DMS 273 (cell line): ENCODE measurements at regions not wholly inside any gene's neighbourhood (a gene's known extent, or its start where the extent isn't known, plus 50 kb on each side); places are given as distances from the start of the nearest gene placed in this dataset.

Source experiments
- DNase-seq: peaks from one replicate; lab custom pipeline; 2025; ENCODE audit not compliant: unreplicated experiment; lab: John Stamatoyannopoulos, UW

GRCh38 chr11:91960770-91961169, 263.8 kb upstream of the FAT3 start:
- no peak for DNase-seq

DNA sequence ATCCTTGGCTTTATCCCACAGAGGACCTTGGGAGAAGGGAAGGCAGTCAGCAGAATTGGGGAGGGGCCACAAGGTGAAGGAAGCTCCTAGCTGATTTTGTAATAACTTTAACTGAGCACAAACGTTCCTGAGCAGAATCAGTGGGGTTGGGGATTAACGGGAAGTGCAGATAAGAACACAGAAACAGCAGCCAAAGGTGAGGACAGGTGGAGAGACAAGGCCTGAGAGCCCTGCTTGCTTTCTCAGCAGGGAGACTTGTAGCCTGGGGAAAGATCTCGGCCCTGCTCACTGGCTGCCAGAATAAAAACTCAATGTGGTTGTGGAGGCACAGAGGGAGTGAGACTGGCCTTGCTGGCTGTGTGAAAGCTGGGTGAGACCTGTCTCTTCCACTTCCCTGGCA, 265.2 kb upstream of the FAT3 start:
- no peak for DNase-seq

DNA sequence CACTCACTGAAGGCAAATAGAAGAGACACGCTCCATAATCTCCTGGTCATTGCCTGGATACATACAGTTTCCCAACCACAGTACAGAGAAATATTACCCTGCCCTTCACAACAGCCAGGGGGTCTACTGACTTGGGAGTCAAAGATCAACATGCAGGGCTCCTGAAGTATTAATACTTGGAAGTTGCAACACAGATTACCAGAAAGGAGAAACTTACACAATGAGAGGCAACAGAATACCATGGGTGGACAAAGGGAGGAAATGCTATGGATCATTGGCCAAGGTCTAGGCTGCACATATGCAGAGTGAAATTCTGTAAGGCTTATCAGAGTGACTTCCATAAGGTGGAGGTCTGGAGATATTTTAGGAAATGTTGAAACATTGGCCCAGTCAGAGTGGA, 267.9 kb upstream of the FAT3 start:
- no peak for DNase-seq

DNA sequence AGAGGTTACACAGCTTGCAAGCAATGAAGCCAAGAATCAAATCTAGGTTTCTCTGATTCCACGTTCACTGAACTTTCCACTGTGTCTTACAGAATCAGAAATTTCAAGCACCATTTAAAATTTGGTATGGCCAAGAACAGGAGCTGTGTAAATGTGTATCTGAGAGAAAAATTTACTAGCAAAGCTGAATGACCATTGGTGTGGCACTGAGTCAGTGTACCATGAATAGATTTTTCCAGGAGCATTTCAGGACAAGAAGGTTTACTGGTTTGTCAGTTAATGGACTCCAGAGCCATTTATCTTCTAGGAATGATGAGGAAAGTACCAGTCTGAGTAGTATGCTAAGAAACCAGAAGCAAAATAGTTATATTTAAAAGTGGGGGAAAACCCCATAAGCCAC, 269.4 kb upstream of the FAT3 start:
- DNase-seq, result no peak

DNA sequence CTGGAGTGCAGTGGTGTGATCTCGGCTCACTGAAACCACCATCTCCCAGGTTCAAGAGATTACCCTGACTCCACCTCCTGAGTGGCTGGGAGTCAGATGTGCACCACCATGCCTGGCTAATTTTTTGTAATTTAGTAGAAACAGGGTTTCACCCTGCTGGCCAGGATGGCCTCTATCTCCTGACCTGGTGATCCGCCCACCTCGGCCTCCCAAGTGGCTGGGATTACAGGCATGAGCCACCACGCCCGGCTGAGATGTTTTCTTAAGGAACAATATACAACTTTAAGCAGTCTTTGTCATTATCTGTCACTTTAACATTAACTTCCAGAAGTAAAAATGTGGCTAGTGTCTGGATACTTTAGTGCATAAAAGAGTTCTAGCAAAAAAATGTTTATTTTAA, 272.6 kb upstream of the FAT3 start:
- DNase-seq, result no peak

DNA sequence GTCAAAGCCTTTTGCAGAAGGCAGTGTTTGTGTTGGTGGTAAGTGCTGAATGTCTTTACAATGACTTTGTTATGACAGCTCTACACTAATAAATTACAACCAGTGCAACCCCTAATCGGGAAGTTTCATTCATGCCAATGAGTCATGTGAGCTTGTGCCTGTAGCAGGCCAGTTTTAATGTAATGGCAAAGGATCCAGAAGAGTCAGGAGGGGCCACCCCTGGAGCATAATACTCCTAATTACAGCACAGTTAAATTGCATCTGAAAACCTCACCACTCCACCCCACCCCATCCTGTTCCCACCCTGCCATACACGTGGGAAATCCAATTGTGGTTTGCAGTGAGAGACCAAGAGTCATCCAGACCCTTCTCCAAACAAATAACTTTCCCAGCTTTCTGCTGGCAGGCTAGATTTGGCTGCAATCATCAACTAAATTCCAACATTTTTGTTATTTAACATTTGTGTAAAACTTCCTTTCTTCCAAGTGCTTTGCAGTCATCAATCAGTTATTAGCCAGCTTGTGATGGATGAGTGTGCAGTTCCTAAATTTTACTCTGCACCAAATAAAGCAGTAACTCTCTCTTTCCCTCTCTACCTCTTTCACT, 277.3 kb upstream of the FAT3 start:
- peak; percentile 66 for DNase-seq

- DNase-seq, result peak; percentile 76
These were observed 278.1 kb upstream of the FAT3 start for GRCh38 chr11:91946397-91946951.

DNA sequence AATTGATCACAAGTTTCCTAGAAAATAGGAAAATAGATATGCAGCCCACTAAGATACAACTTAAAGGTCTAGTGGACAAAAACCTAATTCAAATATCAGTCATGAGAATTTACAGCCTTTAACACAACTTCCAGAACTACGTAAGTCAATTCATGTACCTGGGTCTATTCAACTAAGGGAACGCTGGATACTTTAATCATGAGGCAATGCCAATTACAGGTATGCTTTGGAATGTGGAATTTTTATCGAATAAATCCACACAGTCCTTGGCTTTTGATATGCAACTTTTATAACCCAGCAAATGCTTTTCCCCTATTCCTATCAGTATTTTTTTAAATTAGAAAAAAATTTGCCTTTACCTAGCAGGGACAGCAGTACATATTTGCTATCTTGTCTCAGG, 289.5 kb upstream of the FAT3 start:
- no peak for DNase-seq

- no peak for DNase-seq
These were observed 292.3 kb upstream of the FAT3 start for GRCh38 chr11:91932151-91932821.

- DNase-seq, result no peak
These were observed 297.2 kb upstream of the FAT3 start for GRCh38 chr11:91927448-91927847.

DNA sequence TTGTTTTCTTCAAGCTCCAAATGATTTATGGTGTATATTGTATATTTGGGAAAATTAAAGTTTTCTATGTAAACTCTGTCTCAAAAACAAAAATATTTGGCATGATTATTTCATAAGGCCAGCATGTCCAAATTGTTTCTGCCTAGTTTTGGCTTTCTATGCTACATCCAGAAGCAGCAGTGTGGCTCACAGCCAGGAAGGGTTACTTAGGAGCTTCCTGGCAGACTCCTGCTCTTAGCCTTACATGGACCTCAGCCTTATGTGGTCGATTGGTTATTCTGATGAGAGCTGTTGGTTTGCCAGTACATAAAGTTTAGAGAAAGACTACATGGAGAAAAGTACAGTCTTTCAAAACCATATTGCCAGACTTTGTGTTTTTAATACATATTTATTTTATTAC, 297.7 kb upstream of the FAT3 start:
- peak; percentile 5 for DNase-seq

DNA sequence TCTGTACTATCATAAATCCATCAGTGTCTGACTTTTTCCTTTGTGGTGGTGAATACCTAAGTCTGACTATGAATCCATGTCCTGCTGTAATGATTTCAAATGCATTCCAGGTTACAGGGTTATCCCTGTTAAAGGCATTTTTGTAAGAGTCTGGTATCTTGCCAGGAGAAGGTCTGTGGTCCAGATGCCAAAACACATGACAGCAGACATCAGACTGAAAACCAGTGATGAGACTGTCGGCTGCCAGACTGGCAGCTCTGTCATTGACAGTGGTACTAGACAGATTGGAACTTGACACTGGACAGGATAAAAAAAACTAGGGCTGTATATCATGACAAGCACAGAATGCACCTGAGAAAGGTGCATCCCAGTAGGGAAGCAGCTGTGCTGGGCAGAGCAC, 301.8 kb upstream of the FAT3 start:
- DNase-seq, result no peak

DNA sequence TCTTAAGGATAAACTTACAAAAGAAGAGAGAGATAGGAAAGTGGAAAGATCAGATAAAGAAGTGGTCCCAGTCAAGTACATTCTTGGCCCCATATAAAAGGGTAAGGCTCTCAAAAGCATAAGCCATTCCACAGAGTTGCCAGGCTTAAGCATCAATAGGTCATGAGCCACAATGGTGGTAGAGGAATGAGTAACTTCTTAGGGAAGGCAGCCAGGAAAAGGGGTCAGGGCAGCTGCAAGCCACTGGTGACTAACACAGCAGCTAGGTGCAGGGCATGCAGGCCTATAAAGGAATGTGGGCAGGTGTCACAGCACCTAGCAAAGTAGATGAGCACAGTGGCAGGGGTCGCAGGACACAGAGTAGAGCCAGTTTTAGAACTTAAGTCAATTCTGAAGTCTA, 302.6 kb upstream of the FAT3 start:
- DNase-seq, result no peak

GRCh38 chr11:91913407-91913806, 311.2 kb upstream of the FAT3 start:
- DNase-seq, result no peak

GRCh38 chr11:91912322-91912721, 312.3 kb upstream of the FAT3 start:
- no peak for DNase-seq

GRCh38 chr11:91906871-91907624, 317.6 kb upstream of the FAT3 start:
- DNase-seq, result no peak

GRCh38 chr11:91904792-91905785, 319.5 kb upstream of the FAT3 start:
- no peak for DNase-seq

DNA sequence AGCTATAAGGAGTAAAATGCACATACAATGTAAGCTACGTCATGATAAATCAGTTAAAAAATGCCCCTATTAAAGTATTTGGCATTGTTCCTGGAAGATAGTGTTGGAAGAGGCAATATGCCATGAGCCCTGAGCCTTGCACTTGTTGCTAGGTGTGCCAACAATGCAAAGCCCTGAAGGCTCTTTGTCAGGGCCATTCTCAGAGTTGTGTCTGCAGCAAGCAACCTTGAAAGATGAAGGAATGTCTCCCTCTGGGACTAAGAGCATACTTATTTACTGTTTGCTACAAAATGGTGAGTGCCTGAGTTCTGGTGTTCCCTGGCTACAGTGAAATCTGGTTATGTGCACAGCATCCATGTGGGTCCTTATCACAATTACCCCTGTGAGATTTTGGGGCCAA, 322.3 kb upstream of the FAT3 start:
- DNase-seq, result no peak

- no peak for DNase-seq
These were observed 344.0 kb upstream of the FAT3 start for GRCh38 chr11:91880660-91881059.

- no peak for DNase-seq
These were observed 347.9 kb upstream of the FAT3 start for GRCh38 chr11:91876746-91877145.

DNA sequence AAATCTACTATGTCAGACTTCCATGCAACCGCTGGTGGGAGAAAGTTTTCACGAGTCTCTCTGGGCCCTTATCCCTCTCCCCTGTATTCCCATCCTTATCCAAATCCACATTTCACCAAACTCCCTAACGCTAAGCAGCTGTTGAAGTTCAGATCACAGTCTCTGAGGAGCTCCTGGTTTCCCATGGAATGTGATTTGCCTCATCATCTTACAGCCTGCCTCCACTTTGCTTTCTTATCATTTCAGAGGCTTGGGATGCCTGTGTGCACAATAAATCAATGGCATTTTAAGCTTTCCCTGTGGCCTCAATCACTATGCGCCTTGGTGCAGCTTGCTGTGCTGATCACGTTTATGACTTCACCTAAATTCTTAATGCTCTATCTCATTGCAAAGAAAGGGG, 352.4 kb upstream of the FAT3 start:
- DNase-seq, result no peak
